GM06990 (cell line): ENCODE measurements at regions not wholly inside any gene's neighbourhood (a gene's known extent, or its start where the extent isn't known, plus 50 kb on each side); places are given as distances from the start of the nearest gene placed in this dataset.
A peak's percentile ranks its signal among the peaks of the same experiment; 100 is the strongest.

ENCODE experiments used
- DNase-seq: peaks from one replicate; pipeline ENCODE4 v3.0.0-alpha.2; 2011; ENCODE audit not compliant: insufficient read length; ENCODE audit errors: extremely low read depth
- H3K27me3 ChIP-seq: replicated peaks from 2 replicates; pipeline ENCODE4 v1.6.0; 2011; ENCODE audit warnings: low read length; ENCODE audit not compliant: control insufficient read depth, insufficient read depth
- H3K36me3 ChIP-seq: 2 replicates; pipeline ENCODE4 v1.5.1; 2011; ENCODE audit warnings: low read length; ENCODE audit not compliant: control insufficient read depth, insufficient read depth
- H3K4me3 ChIP-seq: replicated peaks from 2 replicates; pipeline ENCODE4 v1.5.1; 2011; ENCODE audit warnings: low read depth, mild to moderate bottlenecking, control low read depth, low read length
- TF ChIP-seq, protein P1 (sequence below): IDR thresholded peaks from 2 replicates; pipeline ENCODE4 v1.5.1; 2011; ENCODE audit warnings: low read length, control low read depth, mild to moderate bottlenecking, inconsistent platforms; ENCODE audit not compliant: insufficient read depth, poor library complexity, severe bottlenecking

DNA sequence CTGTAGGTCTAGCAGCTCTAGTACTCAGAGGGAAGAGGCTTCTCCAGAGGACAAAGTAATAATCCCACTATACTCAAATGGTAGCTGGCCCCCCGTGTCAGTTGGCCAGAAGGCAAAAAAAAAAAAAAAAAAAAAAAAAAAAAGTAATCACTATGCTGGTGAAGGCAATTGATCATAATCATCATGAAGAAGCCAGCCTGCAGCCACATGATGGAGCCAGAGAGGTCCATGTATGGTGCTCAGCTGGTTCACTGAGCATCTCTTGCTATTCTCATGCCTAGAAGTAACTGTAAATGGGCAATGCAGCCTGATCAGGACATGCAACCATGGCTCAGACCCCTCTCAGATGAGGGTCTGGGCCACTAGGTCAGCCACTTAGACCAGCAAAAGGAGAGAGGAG lies 378.8 kb downstream of the MED13L start:
- Histone ChIP-seq H3K27me3 (no peaks in the 10 kb centered on the region), H3K36me3 (no peaks in the 10 kb centered on the region), H3K4me3 (no peak overlapping the region)
- no peak for DNase-seq
- TF ChIP-seq, protein P1, sequence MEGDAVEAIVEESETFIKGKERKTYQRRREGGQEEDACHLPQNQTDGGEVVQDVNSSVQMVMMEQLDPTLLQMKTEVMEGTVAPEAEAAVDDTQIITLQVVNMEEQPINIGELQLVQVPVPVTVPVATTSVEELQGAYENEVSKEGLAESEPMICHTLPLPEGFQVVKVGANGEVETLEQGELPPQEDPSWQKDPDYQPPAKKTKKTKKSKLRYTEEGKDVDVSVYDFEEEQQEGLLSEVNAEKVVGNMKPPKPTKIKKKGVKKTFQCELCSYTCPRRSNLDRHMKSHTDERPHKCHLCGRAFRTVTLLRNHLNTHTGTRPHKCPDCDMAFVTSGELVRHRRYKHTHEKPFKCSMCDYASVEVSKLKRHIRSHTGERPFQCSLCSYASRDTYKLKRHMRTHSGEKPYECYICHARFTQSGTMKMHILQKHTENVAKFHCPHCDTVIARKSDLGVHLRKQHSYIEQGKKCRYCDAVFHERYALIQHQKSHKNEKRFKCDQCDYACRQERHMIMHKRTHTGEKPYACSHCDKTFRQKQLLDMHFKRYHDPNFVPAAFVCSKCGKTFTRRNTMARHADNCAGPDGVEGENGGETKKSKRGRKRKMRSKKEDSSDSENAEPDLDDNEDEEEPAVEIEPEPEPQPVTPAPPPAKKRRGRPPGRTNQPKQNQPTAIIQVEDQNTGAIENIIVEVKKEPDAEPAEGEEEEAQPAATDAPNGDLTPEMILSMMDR: peak; percentile 29

DNA sequence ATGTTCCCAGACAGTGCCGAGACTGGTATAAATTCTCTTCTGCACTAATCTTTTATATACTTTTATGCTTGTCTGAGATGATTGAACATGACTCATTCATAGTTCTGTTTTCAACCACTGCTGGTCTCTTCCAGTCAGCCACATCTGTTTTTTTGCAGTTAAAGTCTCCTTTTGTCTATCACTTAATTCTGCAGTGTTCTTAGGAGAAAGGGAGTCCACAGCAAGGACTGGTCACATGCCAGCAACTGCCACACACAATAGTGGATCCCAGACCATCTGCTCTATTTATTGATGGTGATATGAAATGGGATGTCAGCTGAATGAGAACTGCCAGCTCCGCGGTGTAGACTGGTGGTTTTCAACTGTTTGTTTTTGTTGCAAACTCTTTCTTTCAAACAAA lies 379.8 kb downstream of the MED13L start:
- TF ChIP-seq, protein P1: no peak
- no peak for DNase-seq
- H3K4me3 ChIP-seq: no peak overlapping the region
- H3K27me3 ChIP-seq: no peaks in the 10 kb centered on the region
- H3K36me3 ChIP-seq: no peaks in the 10 kb centered on the region

GRCh38 chr12:115895247-115895646 lies 382.2 kb downstream of the MED13L start:
- no peak for DNase-seq
- TF ChIP-seq, protein P1: peak; percentile 22
- H3K36me3 ChIP-seq: no peaks in the 10 kb centered on the region
- H3K27me3 ChIP-seq: no peaks in the 10 kb centered on the region
- H3K4me3 ChIP-seq: no peak overlapping the region

- Histone ChIP-seq H3K4me3 (no peak overlapping the region), H3K27me3 (no peaks in the 10 kb centered on the region), H3K36me3 (no peaks in the 10 kb centered on the region)
- TF ChIP-seq, protein P1: no peak
- no peak for DNase-seq
These were observed 385.8 kb downstream of the MED13L start for GRCh38 chr12:115891556-115892164.

- TF ChIP-seq, protein P1: no peak
- Histone ChIP-seq H3K36me3 (no peaks in the 10 kb centered on the region), H3K4me3 (no peak overlapping the region), H3K27me3 (no peaks in the 10 kb centered on the region; the same call in 1 of the 2 replicates)
- no peak for DNase-seq
These were observed 390.8 kb downstream of the MED13L start for GRCh38 chr12:115886666-115887065.
